Skeletal muscle tissue (tissue), 3 donors: ENCODE measurements at regions not wholly inside any gene's neighbourhood (a gene's known extent, or its start where the extent isn't known, plus 50 kb on each side); places are given as distances from the start of the nearest gene placed in this dataset.
"Not testable (repeated sequence)": the region's sequence is repeated elsewhere in the genome, so short reads cannot be mapped to it uniquely, and the experiment has no call there.

Source experiments
- H3K27ac ChIP-seq: one replicate; pipeline ENCODE4 v1.7.0; 2013; ENCODE audit warnings: mild to moderate bottlenecking, low read depth, low read length, inconsistent platforms
- H3K27me3 ChIP-seq, 3 donors: one replicate each; pipeline ENCODE4 v1.7.0; 2013; ENCODE audit warnings: low read length in 3 of 3; ENCODE audit not compliant: control insufficient read depth in 3 of 3, insufficient read depth in 3 of 3
- H3K36me3 ChIP-seq, 3 donors: one replicate each; pipeline ENCODE4 v1.7.0; 2013; ENCODE audit warnings: low read length in 3 of 3; ENCODE audit not compliant: control insufficient read depth in 3 of 3, insufficient read depth in 3 of 3
- H3K4me1 ChIP-seq, 3 donors: one replicate each; pipeline ENCODE4 v1.7.0; 2013; ENCODE audit warnings: low read length in 3 of 3, mild to moderate bottlenecking in 3 of 3; ENCODE audit not compliant: control insufficient read depth in 3 of 3, insufficient read depth in 3 of 3
- H3K4me3 ChIP-seq, 3 donors: one replicate each; pipeline ENCODE4 v1.7.0; 2013; ENCODE audit warnings: low read length in 3 of 3
- H3K9ac ChIP-seq, 3 donors: one replicate each; pipeline ENCODE4 v1.7.0; 2013; ENCODE audit warnings: low read length in 3 of 3, mild to moderate bottlenecking in 3 of 3, moderate library complexity in 2 of 3, low read depth in 1 of 3
- H3K9me3 ChIP-seq, 3 donors: one replicate each; pipeline ENCODE4 v1.7.0; 2013; ENCODE audit warnings: low read length in 3 of 3; ENCODE audit not compliant: control insufficient read depth in 3 of 3
- donor health status: Osteomylitis.

DNA sequence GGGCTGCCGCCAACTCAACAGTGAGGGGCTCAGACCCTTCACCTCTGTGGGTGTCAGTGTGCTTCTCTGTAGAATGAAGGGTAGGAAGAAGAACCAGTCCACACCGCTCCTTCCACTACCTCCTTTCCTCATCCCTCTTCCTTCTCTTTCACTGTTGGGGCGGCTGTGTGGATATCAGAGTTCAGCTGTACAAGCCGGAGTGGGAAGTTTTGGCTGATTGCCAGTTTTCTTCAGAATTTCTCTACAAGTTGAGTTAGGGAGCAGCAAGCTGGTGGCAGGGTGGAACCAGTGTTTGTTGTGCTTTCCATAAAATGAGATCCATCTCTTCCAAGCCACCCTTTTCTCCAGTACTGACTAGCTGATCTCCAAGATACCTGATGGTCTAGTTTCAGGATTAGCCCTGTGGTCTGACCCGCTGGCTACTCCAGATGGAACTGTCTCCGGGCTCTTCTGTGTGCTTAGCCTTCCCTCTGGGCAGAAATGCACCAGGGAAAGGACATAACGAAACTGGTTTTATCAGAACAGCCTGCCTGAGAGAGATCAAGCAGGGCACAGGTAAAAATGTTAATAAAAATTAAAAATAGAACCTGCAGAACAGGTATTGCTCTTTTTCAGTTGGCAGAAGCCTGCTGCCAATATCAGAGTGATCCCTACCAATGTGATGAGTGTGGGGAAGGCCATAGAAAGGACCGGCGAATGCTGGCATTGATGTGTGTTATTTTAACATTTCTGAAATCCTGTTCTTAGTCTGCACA lies 169.9 kb upstream of the TSC22D2 start:
- Histone ChIP-seq H3K4me1 (peaks cover 14 to 30% (median 15%) of the 10 kb centered on the region in 3 donors), H3K27ac (peak overlapping the region; percentile 37), H3K27me3 (no peaks in the 10 kb centered on the region), H3K9me3 (no peaks in the 10 kb centered on the region), H3K4me3 (no peak overlapping the region), H3K36me3 (no peaks in the 10 kb centered on the region), H3K9ac (no peak overlapping the region)

GRCh38 chr3:150237490-150237889 lies 170.6 kb upstream of the TSC22D2 start:
- Histone ChIP-seq H3K27me3 (no peaks in the 10 kb centered on the region), H3K4me1 (peaks cover 13 to 33% (median 14%) of the 10 kb centered on the region in 3 donors), H3K9ac (no peak overlapping the region), H3K36me3 (no peaks in the 10 kb centered on the region), H3K9me3 (no peaks in the 10 kb centered on the region), H3K4me3 (no peak overlapping the region), H3K27ac (peak overlapping the region; percentile 37)

DNA sequence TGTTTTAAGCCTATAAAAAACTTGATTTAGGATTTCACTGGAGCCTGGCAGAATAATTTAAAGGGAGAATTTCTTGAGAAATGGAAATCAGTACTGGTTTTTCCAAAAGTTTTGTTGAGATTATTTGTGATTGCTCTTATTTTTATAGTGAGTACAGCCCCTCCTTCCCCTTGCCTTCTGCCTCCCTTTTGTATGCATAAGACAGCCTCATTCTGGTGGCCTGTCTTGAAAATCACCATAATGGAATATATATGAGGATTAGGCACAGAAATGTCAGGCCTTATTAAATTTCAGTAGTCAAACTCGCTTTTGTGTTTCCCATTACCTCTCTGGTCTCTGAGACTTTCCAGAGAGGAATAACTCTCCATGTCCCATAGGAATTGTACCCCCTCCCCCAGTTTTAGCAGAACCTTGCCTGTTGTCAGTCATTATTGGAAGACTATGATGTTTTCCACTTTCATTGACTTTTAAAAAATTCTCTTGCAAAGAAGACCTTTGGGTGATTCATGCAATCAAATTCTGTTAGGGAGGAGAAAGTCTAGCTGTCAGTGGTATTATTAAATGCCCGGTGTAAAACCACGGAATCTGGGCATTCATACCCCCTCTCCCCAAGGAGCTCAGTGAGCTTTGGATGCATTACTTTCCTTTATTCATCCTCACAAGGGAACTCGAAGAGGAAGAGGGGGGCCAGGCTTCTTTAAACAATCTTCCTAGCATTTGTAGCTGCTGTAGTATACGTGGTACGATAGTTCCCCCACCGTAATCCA lies 171.6 kb upstream of the TSC22D2 start:
- Histone ChIP-seq H3K27ac (no peak overlapping the region), H3K4me1 (peaks cover 10 to 28% (median 10%) of the 10 kb centered on the region in 3 donors), H3K9ac (no peak overlapping the region), H3K9me3 (no peaks in the 10 kb centered on the region), H3K36me3 (no peaks in the 10 kb centered on the region), H3K4me3 (no peak overlapping the region), H3K27me3 (no peaks in the 10 kb centered on the region)

DNA sequence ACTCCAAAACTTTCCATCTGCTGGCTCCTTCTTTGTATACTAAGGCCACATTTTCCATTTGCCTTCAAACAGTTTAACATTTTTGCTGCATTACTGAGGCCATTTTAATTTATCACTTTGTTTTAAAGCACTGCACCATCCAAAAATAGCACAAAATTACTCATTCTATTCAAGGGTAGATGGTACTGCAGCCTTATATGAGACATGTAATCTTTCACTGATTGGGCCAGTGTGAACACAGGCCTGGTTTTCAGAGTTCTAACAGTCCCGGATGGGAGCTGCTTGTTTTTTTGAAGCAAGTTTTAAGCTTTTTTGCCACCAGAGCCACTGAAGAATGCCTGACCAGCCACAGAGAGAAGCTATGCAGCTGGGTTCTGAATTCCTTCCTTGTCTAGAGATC lies 172.3 kb upstream of the TSC22D2 start:
- Histone ChIP-seq H3K36me3 (no peaks in the 10 kb centered on the region), H3K9me3 (no peaks in the 10 kb centered on the region), H3K4me1 (peaks cover 10 to 28% (median 10%) of the 10 kb centered on the region in 3 donors), H3K9ac (no peak overlapping the region), H3K27me3 (no peaks in the 10 kb centered on the region), H3K4me3 (no peak overlapping the region), H3K27ac (no peak overlapping the region)

DNA sequence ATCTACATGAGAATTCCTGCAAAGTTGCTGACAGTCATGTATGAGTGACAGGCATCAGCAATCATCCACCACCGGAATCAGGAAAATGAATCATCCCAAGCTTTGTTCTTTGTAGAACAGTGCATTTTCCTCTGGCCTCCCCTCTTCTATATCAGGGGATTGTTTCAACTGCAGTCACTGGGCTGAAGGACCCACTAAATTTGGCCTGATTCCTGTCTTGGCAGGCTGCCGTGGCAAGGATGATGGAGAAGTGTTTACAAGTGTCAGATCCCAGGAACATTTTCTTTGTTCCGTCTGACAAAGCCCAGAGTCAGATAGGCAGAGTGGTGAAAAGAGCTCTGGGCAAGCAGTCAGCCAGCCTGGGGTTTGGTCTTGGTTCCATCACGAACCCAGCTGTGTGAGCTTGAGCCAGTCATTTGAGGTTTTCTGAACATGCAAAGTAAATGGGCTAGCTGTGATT lies 175.1 kb upstream of the TSC22D2 start:
- Histone ChIP-seq H3K27me3 (no peaks in the 10 kb centered on the region), H3K4me3 (no peak overlapping the region), H3K27ac (no peak overlapping the region), H3K9ac (no peak overlapping the region), H3K4me1 (peaks cover 8 to 25% (median 9%) of the 10 kb centered on the region in 3 donors), H3K9me3 (no peaks in the 10 kb centered on the region), H3K36me3 (no peaks in the 10 kb centered on the region)

GRCh38 chr3:150230037-150230436 lies 178.1 kb upstream of the TSC22D2 start:
- Histone ChIP-seq H3K4me1 (peaks cover 0 to 11% (median 0%) of the 10 kb centered on the region in 3 donors), H3K4me3 (no peak overlapping the region), H3K9me3 (no peaks in the 10 kb centered on the region), H3K9ac (no peak overlapping the region), H3K27me3 (no peaks in the 10 kb centered on the region), H3K36me3 (no peaks in the 10 kb centered on the region), H3K27ac (no peak overlapping the region)

GRCh38 chr3:150228626-150229025 lies 179.5 kb upstream of the TSC22D2 start:
- H3K27ac ChIP-seq, H3K27me3 ChIP-seq: not testable (repeated sequence)

GRCh38 chr3:150227839-150228238 lies 180.3 kb upstream of the TSC22D2 start:
- H3K27ac ChIP-seq: no peak overlapping the region
- H3K4me3 ChIP-seq: no peak overlapping the region
- H3K9ac ChIP-seq: no peak overlapping the region
- H3K36me3 ChIP-seq: no peaks in the 10 kb centered on the region
- peaks cover 0 to under 1% (median 0%) of the 10 kb centered on the region in 3 donors for H3K4me1 ChIP-seq
- no peaks in the 10 kb centered on the region for H3K27me3 ChIP-seq
- H3K9me3 ChIP-seq: no peaks in the 10 kb centered on the region

More at GRCh38 chr3:150228626-150229025, 179.5 kb upstream of the TSC22D2 start:
- H3K4me1 ChIP-seq, H3K4me3 ChIP-seq, H3K9me3 ChIP-seq, H3K9ac ChIP-seq, H3K36me3 ChIP-seq: not testable (repeated sequence)

DNA sequence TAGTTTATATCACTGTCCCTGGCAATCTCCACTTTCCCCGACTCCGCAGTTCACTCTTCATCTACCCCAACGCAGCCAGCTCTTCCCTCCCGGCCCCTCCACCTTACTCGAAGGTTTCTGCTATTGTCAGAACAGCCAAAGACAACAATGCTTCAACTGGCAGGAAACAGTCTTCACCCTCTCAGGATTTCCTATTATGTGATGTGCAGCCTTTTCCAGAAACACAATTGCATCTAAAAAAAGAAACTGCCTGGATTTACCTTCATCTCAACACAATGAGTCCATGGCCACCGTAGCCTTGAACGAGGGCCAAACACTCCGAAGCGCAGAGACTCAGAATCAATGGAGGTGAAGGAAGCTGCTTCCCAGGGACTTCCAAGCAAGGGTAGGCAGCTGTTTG lies 182.1 kb upstream of the TSC22D2 start:
- H3K27me3 ChIP-seq: no peaks in the 10 kb centered on the region
- peaks cover 2 to 4% (median 3%) of the 10 kb centered on the region in 3 donors for H3K4me1 ChIP-seq
- no peak overlapping the region for H3K9ac ChIP-seq
- H3K36me3 ChIP-seq: no peaks in the 10 kb centered on the region
- H3K4me3 ChIP-seq: peak overlapping the region in 1 of 3 donors; percentile 32
- H3K27ac ChIP-seq: peak overlapping the region; percentile 61
- no peaks in the 10 kb centered on the region for H3K9me3 ChIP-seq

DNA sequence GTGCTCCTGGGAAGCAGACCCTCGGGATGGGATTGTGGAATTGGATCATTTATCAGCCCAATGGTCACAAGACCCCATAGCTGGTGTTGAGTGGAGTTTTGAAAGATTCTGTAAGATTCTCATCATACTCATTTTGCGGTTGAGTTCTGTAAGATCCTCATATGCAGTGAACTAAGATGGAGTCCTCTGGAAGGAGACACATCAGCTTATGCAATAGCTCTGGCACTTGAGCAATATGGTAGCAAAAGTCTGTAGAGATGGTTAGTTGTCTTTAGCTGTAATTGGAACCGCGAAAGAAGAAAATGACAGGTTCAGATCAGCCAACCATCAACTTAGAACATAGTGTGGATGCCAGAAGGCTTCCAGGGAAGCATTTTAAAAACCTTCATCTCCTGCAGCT lies 184.5 kb upstream of the TSC22D2 start:
- no peaks in the 10 kb centered on the region for H3K27me3 ChIP-seq
- H3K27ac ChIP-seq: no peak overlapping the region
- peaks cover 3 to 5% (median 4%) of the 10 kb centered on the region in 3 donors for H3K4me1 ChIP-seq
- H3K36me3 ChIP-seq: no peaks in the 10 kb centered on the region
- no peak overlapping the region for H3K4me3 ChIP-seq
- H3K9me3 ChIP-seq: no peaks in the 10 kb centered on the region
- H3K9ac ChIP-seq: no peak overlapping the region
